HAP-1 (cell line): ENCODE measurements at regions not wholly inside any gene's neighbourhood (a gene's known extent, or its start where the extent isn't known, plus 50 kb on each side); places are given as distances from the start of the nearest gene placed in this dataset.

Experiments
- DNase-seq, 2 experiments: peaks; one replicate each; pipeline ENCODE4 v3.0.0-alpha.2; 2016 to 2020; ENCODE audit warnings: low spot score in 2 of 2
- H3K27me3 ChIP-seq: fragments of 250-450 bp; sonication (Bioruptor Pico); 2 replicates; pipeline ENCODE4 v1.5.1; 2020; ENCODE audit warnings: low read depth, mild to moderate bottlenecking, moderate library complexity
- H3K36me3 ChIP-seq: fragments of 250-450 bp; sonication (Bioruptor Pico); replicated peaks from 2 replicates; pipeline ENCODE4 v1.5.1; 2020; ENCODE audit warnings: mild to moderate bottlenecking
- H3K4me1 ChIP-seq: fragments of 250-450 bp; sonication (Bioruptor Pico); 2 replicates; pipeline ENCODE4 v1.5.1; 2020; ENCODE audit warnings: mild to moderate bottlenecking
- H3K4me3 ChIP-seq: fragments of 250-450 bp; sonication (Bioruptor Pico); 2 replicates; pipeline ENCODE4 v1.5.1; 2020; ENCODE audit warnings: mild to moderate bottlenecking, moderate library complexity
- H3K9me3 ChIP-seq: fragments of 250-450 bp; sonication (Bioruptor Pico); 2 replicates; pipeline ENCODE4 v1.5.1; 2020; ENCODE audit warnings: mild to moderate bottlenecking, moderate library complexity
- in situ Hi-C: fragments of 300-500 bp; cut with MboI; formaldehyde crosslinking; loops from 3 replicates; pipeline ENCODE4 v1.14.3; 2020; ENCODE audit warnings: low sequenced_read_pairs, inconsistent platforms, mixed read lengths

GRCh38 chr6:56314683-56315523 lies 67.5 kb upstream of the COL21A1 start:
- in situ Hi-C loops, result no loop called here
- Histone ChIP-seq H3K36me3 (no peaks in the 10 kb centered on the region), H3K4me1 (no peaks in the 10 kb centered on the region), H3K9me3 (no peaks in the 10 kb centered on the region), H3K27me3 (peaks cover 24% of the 10 kb centered on the region), H3K4me3 (no peak overlapping the region)
- peak; percentile 47 to 70 for DNase-seq

- in situ Hi-C loops, result no loop called here
- no peaks in the 10 kb centered on the region for H3K4me1 ChIP-seq
- no peak for DNase-seq
- no peaks in the 10 kb centered on the region for H3K9me3 ChIP-seq
- H3K4me3 ChIP-seq, result no peak overlapping the region
- peaks cover 30% of the 10 kb centered on the region for H3K27me3 ChIP-seq
- H3K36me3 ChIP-seq, result no peaks in the 10 kb centered on the region
Measured at GRCh38 chr6:56311533-56312448, 64.4 kb upstream of the COL21A1 start.

- H3K4me3 ChIP-seq, result no peak overlapping the region
- no peaks in the 10 kb centered on the region for H3K36me3 ChIP-seq
- in situ Hi-C loops, result no loop called here
- no peaks in the 10 kb centered on the region for H3K4me1 ChIP-seq
- no peak for DNase-seq
- peaks cover 30% of the 10 kb centered on the region for H3K27me3 ChIP-seq
- H3K9me3 ChIP-seq, result no peaks in the 10 kb centered on the region
Measured at GRCh38 chr6:56311061-56311460, 63.7 kb upstream of the COL21A1 start.

- Histone ChIP-seq H3K36me3 (no peaks in the 10 kb centered on the region), H3K4me1 (no peaks in the 10 kb centered on the region), H3K9me3 (no peaks in the 10 kb centered on the region), H3K4me3 (no peak overlapping the region), H3K27me3 (peaks cover 30% of the 10 kb centered on the region)
- no peak for DNase-seq
- in situ Hi-C loops, result no loop called here
Measured at GRCh38 chr6:56310241-56310640, 62.9 kb upstream of the COL21A1 start.

- Histone ChIP-seq H3K4me3 (no peak overlapping the region), H3K27me3 (peaks cover 4% of the 10 kb centered on the region; the same call in 1 of the 2 replicates), H3K4me1 (no peaks in the 10 kb centered on the region), H3K9me3 (no peaks in the 10 kb centered on the region), H3K36me3 (no peaks in the 10 kb centered on the region)
- in situ Hi-C loops, result loop anchor here (10.0 to 25.0 kb wide), 2 partner anchors 315 to 1013 kb away; no protein-coding TSS in a partner anchor
- DNase-seq, result no peak
Measured at GRCh38 chr6:56299916-56300315, 52.5 kb upstream of the COL21A1 start.

GRCh38 chr6:56297022-56297989 lies 49.9 kb upstream of the COL21A1 start:
- no peak for DNase-seq
- in situ Hi-C loops, result loop anchor here (10.0 to 25.0 kb wide), 2 partner anchors 313 to 1010 kb away; no protein-coding TSS in a partner anchor
- H3K4me3 ChIP-seq, result no peak overlapping the region

More at GRCh38 chr6:56297022-56297989, 49.9 kb upstream of the COL21A1 start:
- Histone ChIP-seq H3K9me3 (no peaks in the 10 kb centered on the region), H3K27me3 (peaks cover 10% of the 10 kb centered on the region), H3K4me1 (no peaks in the 10 kb centered on the region), H3K36me3 (no peaks in the 10 kb centered on the region)
